Neural cell (in vitro differentiated cells): ENCODE measurements at regions not wholly inside any gene's neighbourhood (a gene's known extent, or its start where the extent isn't known, plus 50 kb on each side); places are given as distances from the start of the nearest gene placed in this dataset.

Source experiments
- H2AFZ ChIP-seq: fragments of 200-600, 300-800 bp; sonication (generic), shearing (Covaris generic); 2 replicates; pipeline ENCODE4 v1.6.0; 2014; ENCODE audit warnings: low read depth, mild to moderate bottlenecking, antibody characterized with exemption, low read length, moderate library complexity
- H3F3A ChIP-seq: fragments of 200-600 bp; shearing (Covaris generic); 2 replicates; pipeline ENCODE4 v1.6.1; 2016; ENCODE audit warnings: mild to moderate bottlenecking, moderate library complexity, mixed read lengths, antibody characterized with exemption, low read length; ENCODE audit not compliant: insufficient read depth, poor library complexity, severe bottlenecking
- H3K27ac ChIP-seq: fragments of 200-600, 300-800 bp; sonication (generic), shearing (Covaris generic); 2 replicates; pipeline ENCODE4 v1.5.1; 2014; ENCODE audit warnings: mild to moderate bottlenecking, low read length, moderate library complexity
- H3K27me3 ChIP-seq: fragments of 300-800, 200-600 bp; sonication (generic), shearing (Covaris generic); 2 replicates; pipeline ENCODE4 v1.6.0; 2014; ENCODE audit warnings: mild to moderate bottlenecking, low read depth, low read length, moderate library complexity; ENCODE audit not compliant: insufficient read depth
- H3K36me3 ChIP-seq: fragments of 300-800, 200-600 bp; sonication (generic), shearing (Covaris generic); 2 replicates; pipeline ENCODE4 v1.5.1; 2014; ENCODE audit warnings: mild to moderate bottlenecking, antibody characterized with exemption, low read length, moderate library complexity; ENCODE audit not compliant: insufficient read depth
- H3K4me2 ChIP-seq: fragments of 300-800, 200-600 bp; sonication (generic), shearing (Covaris generic); 2 replicates; pipeline ENCODE4 v1.6.0; 2014; ENCODE audit warnings: mild to moderate bottlenecking, low read length
- H3K4me3 ChIP-seq: fragments of 300-800, 200-600 bp; sonication (generic), shearing (Covaris generic); 2 replicates; pipeline ENCODE4 v1.5.1; 2014; ENCODE audit warnings: mild to moderate bottlenecking, low read length, moderate library complexity
- H3K79me2 ChIP-seq: fragments of 200-600 bp; shearing (Covaris generic); replicated peaks from 2 replicates; pipeline ENCODE4 v1.6.0; 2014; ENCODE audit warnings: mild to moderate bottlenecking, low read length, moderate library complexity; ENCODE audit not compliant: insufficient read depth
- H3K9ac ChIP-seq: fragments of 300-800, 200-600 bp; sonication (generic), shearing (Covaris generic); 2 replicates; pipeline ENCODE4 v1.6.1; 2016; ENCODE audit warnings: mild to moderate bottlenecking, low read length, mixed read lengths
- H3K9me2 ChIP-seq: fragments of 200-600 bp; shearing (Covaris generic); 2 replicates; pipeline ENCODE4 v1.6.1; 2016; ENCODE audit warnings: mild to moderate bottlenecking, low read length, mixed read lengths; ENCODE audit not compliant: insufficient read depth
- H3K9me3 ChIP-seq: fragments of 200-600, 300-800 bp; sonication (generic), shearing (Covaris generic); 2 replicates; pipeline ENCODE4 v1.6.1; 2016; ENCODE audit warnings: mild to moderate bottlenecking, mixed run types, low read length, moderate library complexity, mixed read lengths
- H4K20me1 ChIP-seq: fragments of 200-600 bp; shearing (Covaris generic); 2 replicates; pipeline ENCODE4 v1.6.1; 2016; ENCODE audit warnings: mild to moderate bottlenecking, mixed run types; ENCODE audit not compliant: insufficient read depth
- EP300 ChIP-seq: fragments of 450-650 bp; conservative IDR thresholded peaks from 2 replicates; pipeline ENCODE4 v1.6.1; 2014; ENCODE audit warnings: antibody characterized with exemption, mild to moderate bottlenecking, moderate library complexity; ENCODE audit not compliant: poor library complexity, severe bottlenecking
- EZH2 ChIP-seq: fragments of 200-600, 300-800 bp; shearing (Covaris generic), sonication (generic); IDR thresholded peaks from 2 replicates; pipeline ENCODE4 v1.6.1; 2014; ENCODE audit warnings: antibody characterized with exemption, low read length, borderline replicate concordance, mild to moderate bottlenecking; ENCODE audit not compliant: insufficient read depth, poor library complexity, severe bottlenecking
- MXI1 ChIP-seq: fragments of 450-650 bp; conservative IDR thresholded peaks from 2 replicates; pipeline ENCODE4 v1.6.1; 2014; ENCODE audit warnings: antibody characterized with exemption, mild to moderate bottlenecking; ENCODE audit not compliant: poor library complexity, severe bottlenecking
- POLR2AphosphoS5 ChIP-seq: IDR thresholded peaks from 2 replicates; pipeline ENCODE4 v1.6.1; 2012
- RAD21 ChIP-seq: fragments of 450-650 bp; conservative IDR thresholded peaks from 2 replicates; pipeline ENCODE4 v1.6.1; 2014; ENCODE audit warnings: antibody characterized with exemption, mild to moderate bottlenecking, moderate library complexity
- SMC3 ChIP-seq: fragments of 450-650 bp; conservative IDR thresholded peaks from 2 replicates; pipeline ENCODE4 v1.6.1; 2014; ENCODE audit warnings: antibody characterized with exemption, mild to moderate bottlenecking, moderate library complexity; ENCODE audit not compliant: poor library complexity
- TAF1 ChIP-seq: IDR thresholded peaks from 2 replicates; pipeline ENCODE4 v1.6.1; 2012; ENCODE audit warnings: low read depth
- TF ChIP-seq, protein P1 (sequence below): fragments of 450-650 bp; IDR thresholded peaks from 2 replicates; pipeline ENCODE4 v1.5.1; 2014; ENCODE audit warnings: antibody characterized with exemption, mild to moderate bottlenecking, moderate library complexity; ENCODE audit not compliant: poor library complexity, severe bottlenecking
- TF ChIP-seq, protein P2 (sequence below): IDR thresholded peaks from 2 replicates; pipeline ENCODE4 v1.6.1; 2012; ENCODE audit warnings: borderline replicate concordance

DNA sequence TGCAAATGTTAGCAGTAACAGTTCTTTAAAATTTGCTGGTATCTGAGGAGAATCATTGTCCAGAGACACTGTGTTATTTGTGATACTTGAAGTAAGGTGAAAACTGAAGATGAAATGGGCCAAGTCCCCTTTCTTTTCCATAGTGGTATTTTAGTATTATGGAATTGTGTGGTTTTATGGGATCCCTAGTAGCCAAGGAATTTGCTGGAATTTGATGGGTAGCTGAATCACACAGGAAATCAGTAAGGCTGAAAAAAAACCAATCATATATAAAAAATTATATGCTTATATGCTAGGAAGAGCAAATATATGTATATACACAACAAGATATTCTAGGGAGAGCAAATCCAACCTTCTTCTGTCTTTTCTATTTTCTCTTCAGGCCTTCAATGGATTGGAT is 54.2 kb upstream of the TACR1 start:
- Histone ChIP-seq H3K27me3 (no peaks in the 10 kb centered on the region), H3K4me3 (no peak overlapping the region), H3K27ac (no peak overlapping the region), H3K9me3 (peaks cover 5% of the 10 kb centered on the region), H4K20me1 (no peaks in the 10 kb centered on the region), H3K4me2 (no peak overlapping the region), H2AFZ (no peak overlapping the region), H3F3A (no peaks in the 10 kb centered on the region), H3K9me2 (no peaks in the 10 kb centered on the region), H3K79me2 (no peaks in the 10 kb centered on the region), H3K9ac (no peak overlapping the region), H3K36me3 (no peaks in the 10 kb centered on the region)
- TF ChIP-seq, protein P1, sequence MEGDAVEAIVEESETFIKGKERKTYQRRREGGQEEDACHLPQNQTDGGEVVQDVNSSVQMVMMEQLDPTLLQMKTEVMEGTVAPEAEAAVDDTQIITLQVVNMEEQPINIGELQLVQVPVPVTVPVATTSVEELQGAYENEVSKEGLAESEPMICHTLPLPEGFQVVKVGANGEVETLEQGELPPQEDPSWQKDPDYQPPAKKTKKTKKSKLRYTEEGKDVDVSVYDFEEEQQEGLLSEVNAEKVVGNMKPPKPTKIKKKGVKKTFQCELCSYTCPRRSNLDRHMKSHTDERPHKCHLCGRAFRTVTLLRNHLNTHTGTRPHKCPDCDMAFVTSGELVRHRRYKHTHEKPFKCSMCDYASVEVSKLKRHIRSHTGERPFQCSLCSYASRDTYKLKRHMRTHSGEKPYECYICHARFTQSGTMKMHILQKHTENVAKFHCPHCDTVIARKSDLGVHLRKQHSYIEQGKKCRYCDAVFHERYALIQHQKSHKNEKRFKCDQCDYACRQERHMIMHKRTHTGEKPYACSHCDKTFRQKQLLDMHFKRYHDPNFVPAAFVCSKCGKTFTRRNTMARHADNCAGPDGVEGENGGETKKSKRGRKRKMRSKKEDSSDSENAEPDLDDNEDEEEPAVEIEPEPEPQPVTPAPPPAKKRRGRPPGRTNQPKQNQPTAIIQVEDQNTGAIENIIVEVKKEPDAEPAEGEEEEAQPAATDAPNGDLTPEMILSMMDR = no peak
- TF ChIP-seq, protein P2, sequence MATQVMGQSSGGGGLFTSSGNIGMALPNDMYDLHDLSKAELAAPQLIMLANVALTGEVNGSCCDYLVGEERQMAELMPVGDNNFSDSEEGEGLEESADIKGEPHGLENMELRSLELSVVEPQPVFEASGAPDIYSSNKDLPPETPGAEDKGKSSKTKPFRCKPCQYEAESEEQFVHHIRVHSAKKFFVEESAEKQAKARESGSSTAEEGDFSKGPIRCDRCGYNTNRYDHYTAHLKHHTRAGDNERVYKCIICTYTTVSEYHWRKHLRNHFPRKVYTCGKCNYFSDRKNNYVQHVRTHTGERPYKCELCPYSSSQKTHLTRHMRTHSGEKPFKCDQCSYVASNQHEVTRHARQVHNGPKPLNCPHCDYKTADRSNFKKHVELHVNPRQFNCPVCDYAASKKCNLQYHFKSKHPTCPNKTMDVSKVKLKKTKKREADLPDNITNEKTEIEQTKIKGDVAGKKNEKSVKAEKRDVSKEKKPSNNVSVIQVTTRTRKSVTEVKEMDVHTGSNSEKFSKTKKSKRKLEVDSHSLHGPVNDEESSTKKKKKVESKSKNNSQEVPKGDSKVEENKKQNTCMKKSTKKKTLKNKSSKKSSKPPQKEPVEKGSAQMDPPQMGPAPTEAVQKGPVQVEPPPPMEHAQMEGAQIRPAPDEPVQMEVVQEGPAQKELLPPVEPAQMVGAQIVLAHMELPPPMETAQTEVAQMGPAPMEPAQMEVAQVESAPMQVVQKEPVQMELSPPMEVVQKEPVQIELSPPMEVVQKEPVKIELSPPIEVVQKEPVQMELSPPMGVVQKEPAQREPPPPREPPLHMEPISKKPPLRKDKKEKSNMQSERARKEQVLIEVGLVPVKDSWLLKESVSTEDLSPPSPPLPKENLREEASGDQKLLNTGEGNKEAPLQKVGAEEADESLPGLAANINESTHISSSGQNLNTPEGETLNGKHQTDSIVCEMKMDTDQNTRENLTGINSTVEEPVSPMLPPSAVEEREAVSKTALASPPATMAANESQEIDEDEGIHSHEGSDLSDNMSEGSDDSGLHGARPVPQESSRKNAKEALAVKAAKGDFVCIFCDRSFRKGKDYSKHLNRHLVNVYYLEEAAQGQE = no peak
- no peak for TF ChIP-seq SMC3
- no peak for TF ChIP-seq RAD21
- TF ChIP-seq MXI1 = no peak
- TF ChIP-seq EP300 = no peak
- TF ChIP-seq TAF1 = no peak
- TF ChIP-seq POLR2AphosphoS5 = no peak
- TF ChIP-seq EZH2 = no peak

DNA sequence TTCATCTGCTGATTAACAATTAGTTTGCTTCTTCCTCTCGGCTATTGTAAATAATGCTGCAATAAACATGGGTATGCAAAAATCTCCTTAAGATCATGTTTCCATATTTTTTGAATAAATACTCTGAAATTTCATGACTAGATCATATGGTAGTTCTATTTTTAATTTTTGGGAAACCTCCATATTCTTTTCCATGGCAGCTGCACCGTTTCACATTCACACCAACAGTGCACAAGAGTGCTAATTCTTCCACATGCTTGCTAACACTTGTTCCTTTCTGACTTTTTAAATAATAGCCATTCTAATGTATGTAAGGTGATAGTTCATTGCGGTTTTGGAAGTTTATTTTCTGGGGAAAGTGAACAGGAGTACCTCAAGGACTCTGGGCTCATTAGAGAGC is 52.6 kb upstream of the TACR1 start:
- Histone ChIP-seq H3K27me3 (no peaks in the 10 kb centered on the region), H3K4me2 (no peak overlapping the region), H3K4me3 (no peak overlapping the region), H3K36me3 (no peaks in the 10 kb centered on the region), H3K79me2 (no peaks in the 10 kb centered on the region), H3F3A (no peaks in the 10 kb centered on the region), H3K27ac (no peak overlapping the region), H3K9me3 (peaks cover 5% of the 10 kb centered on the region), H3K9me2 (no peaks in the 10 kb centered on the region), H3K9ac (no peak overlapping the region), H4K20me1 (no peaks in the 10 kb centered on the region), H2AFZ (no peak overlapping the region)
- TF ChIP-seq POLR2AphosphoS5 = no peak
- no peak for TF ChIP-seq RAD21
- TF ChIP-seq EP300 = no peak
- TF ChIP-seq EZH2 = no peak
- no peak for TF ChIP-seq MXI1
- TF ChIP-seq, protein P1 = no peak
- TF ChIP-seq TAF1 = no peak
- TF ChIP-seq, protein P2 = no peak
- no peak for TF ChIP-seq SMC3
